H1 (cell line): ENCODE measurements at regions not wholly inside any gene's neighbourhood (a gene's known extent, or its start where the extent isn't known, plus 50 kb on each side); places are given as distances from the start of the nearest gene placed in this dataset.
"Not testable (repeated sequence)": the region's sequence is repeated elsewhere in the genome, so short reads cannot be mapped to it uniquely, and the experiment has no call there.

Experiments used
- CTCF ChIA-PET: fragments of 300-600 bp; sonication (Branson Sonifier 250); formaldehyde crosslinking; loops from one replicate; lab custom pipeline; 2021; ENCODE audit not compliant: partially characterized antibody; lab: Charles Lee
- POLR2A ChIA-PET: fragments of 300-600 bp; sonication (Branson Sonifier 250); formaldehyde crosslinking; loops from one replicate; lab custom pipeline; 2021; ENCODE audit warnings: inconsistent platforms; ENCODE audit not compliant: partially characterized antibody; lab: Charles Lee
- DNase-seq, 2 experiments: peaks; one replicate each; pipeline versions ENCODE4 v3.0.0 to v3.0.0-alpha.2; 2010 to 2022; ENCODE audit warnings: low spot score in 2 of 2, low read depth in 1 of 2, mixed read lengths in 1 of 2
- FAIRE-seq: peaks from 2 replicates; lab custom pipeline; 2011; peaks lifted over from hg19 to GRCh38; lab: Jason Lieb, UNC
- H2AFZ ChIP-seq: 2 replicates; pipeline ENCODE4 v1.8.1; 2012; ENCODE audit warnings: low read length, inconsistent platforms
- H2AK5ac ChIP-seq: 2 replicates; pipeline ENCODE4 v1.6.1; 2013; ENCODE audit warnings: low read depth, low read length
- H2BK120ac ChIP-seq: replicated peaks from 2 replicates; pipeline ENCODE3; 2013; ENCODE audit warnings: low read depth, low read length, inconsistent platforms
- H2BK12ac ChIP-seq: 2 replicates; pipeline ENCODE4 v1.6.1; 2013; ENCODE audit warnings: low read depth, low read length
- H2BK15ac ChIP-seq: 2 replicates; pipeline ENCODE4 v1.6.1; 2013; ENCODE audit warnings: low read length
- H2BK20ac ChIP-seq: 2 replicates; pipeline ENCODE4 v1.6.1; 2013; ENCODE audit warnings: low read length
- H2BK5ac ChIP-seq: 2 replicates; pipeline ENCODE4 v1.6.1; 2013; ENCODE audit warnings: low read depth, low read length
- H3K14ac ChIP-seq: 2 replicates; pipeline ENCODE4 v1.6.1; 2013; ENCODE audit warnings: inconsistent platforms; ENCODE audit not compliant: insufficient read length
- H3K18ac ChIP-seq: 2 replicates; pipeline ENCODE4 v1.6.1; 2013; ENCODE audit warnings: low read length; ENCODE audit errors: extremely low read depth
- H3K23ac ChIP-seq: 2 replicates; pipeline ENCODE4 v1.6.1; 2013; ENCODE audit warnings: inconsistent platforms; ENCODE audit not compliant: insufficient read length
- H3K23me2 ChIP-seq: 2 replicates; pipeline ENCODE4 v1.6.1; 2013; ENCODE audit warnings: low read depth, low read length
- H3K27ac ChIP-seq: 2 replicates; pipeline ENCODE4 v1.6.1; 2011; ENCODE audit warnings: low read depth, low read length, inconsistent platforms
- H3K27me3 ChIP-seq, 4 experiments: replicated peaks in 1 of 4; 1 replicate in 1 of 4; 2 replicates in 3 of 4; pipeline versions ENCODE4 v1.6.1 to v1.8.1; 2011 to 2013; ENCODE audit warnings: low read length in 3 of 4, mild to moderate bottlenecking in 3 of 4, inconsistent platforms in 2 of 4, mixed read lengths in 2 of 4, moderate library complexity in 1 of 4; ENCODE audit not compliant: control insufficient read depth in 3 of 4, insufficient read depth in 3 of 4; ENCODE audit errors: extremely low read depth in 1 of 4
- H3K36me3 ChIP-seq, 4 experiments: 2 replicates each; pipeline versions ENCODE4 v1.6.1 to v1.8.1; 2011 to 2013; ENCODE audit warnings: mild to moderate bottlenecking in 4 of 4, low read length in 3 of 4, moderate library complexity in 2 of 4, control low read depth in 1 of 4, inconsistent platforms in 1 of 4; ENCODE audit not compliant: insufficient read depth in 4 of 4, control insufficient read depth in 2 of 4
- H3K4ac ChIP-seq: replicated peaks from 2 replicates; pipeline ENCODE3; 2013; ENCODE audit warnings: low read length, low read depth, mixed read lengths, inconsistent platforms; ENCODE audit not compliant: insufficient read length
- H3K4me1 ChIP-seq, 4 experiments: replicated peaks in 1 of 4; 1 replicate in 1 of 4; 2 replicates in 3 of 4; pipeline versions ENCODE4 v1.6.1 to v1.8.1; 2011 to 2013; ENCODE audit warnings: low read length in 3 of 4, inconsistent platforms in 2 of 4, mixed read lengths in 1 of 4; ENCODE audit not compliant: insufficient read depth in 4 of 4, control insufficient read depth in 3 of 4
- H3K4me2 ChIP-seq, 2 experiments: 2 replicates each; pipeline versions ENCODE4 v1.6.1 to v1.8.1; 2011 to 2013; ENCODE audit warnings: low read depth in 2 of 2, low read length in 2 of 2, control low read depth in 1 of 2, inconsistent platforms in 1 of 2, mild to moderate bottlenecking in 1 of 2; ENCODE audit not compliant: insufficient read depth in 1 of 2
- H3K4me3 ChIP-seq, 4 experiments: fragments of 200-600, 300-600 bp in 1 of 4; sonication (generic), shearing (Covaris generic), sonication (Bioruptor Twin) in 1 of 4; 2 replicates each; pipeline versions ENCODE4 v1.5.1 to v1.8.1; 2011 to 2016; ENCODE audit warnings: low read length in 4 of 4, low read depth in 3 of 4, control low read depth in 2 of 4, inconsistent platforms in 2 of 4, mild to moderate bottlenecking in 2 of 4, mixed read lengths in 1 of 4, moderate library complexity in 1 of 4; ENCODE audit not compliant: insufficient read depth in 2 of 4; ENCODE audit errors: extremely low read depth in 1 of 4
- H3K56ac ChIP-seq: replicated peaks from 2 replicates; pipeline ENCODE3; 2013; ENCODE audit warnings: low read depth, mild to moderate bottlenecking, mixed read lengths, low read length, inconsistent platforms; ENCODE audit not compliant: insufficient read length
- H3K79me1 ChIP-seq: 2 replicates; pipeline ENCODE4 v1.6.1; 2013; ENCODE audit warnings: low read depth, low read length, control low read depth
- H3K79me2 ChIP-seq, 2 experiments: 2 replicates each; pipeline versions ENCODE4 v1.6.1 to v1.8.1; 2012 to 2013; ENCODE audit warnings: low read length in 2 of 2, mild to moderate bottlenecking in 2 of 2, inconsistent platforms in 1 of 2; ENCODE audit not compliant: insufficient read depth in 2 of 2, control insufficient read depth in 1 of 2
- H3K9ac ChIP-seq, 4 experiments: replicated peaks in 1 of 4; 1 replicate in 1 of 4; 2 replicates in 3 of 4; pipeline versions ENCODE4 v1.6.1 to v1.8.1; 2011 to 2013; ENCODE audit warnings: low read depth in 3 of 4, low read length in 3 of 4, control low read depth in 2 of 4, mild to moderate bottlenecking in 2 of 4, moderate library complexity in 2 of 4, inconsistent platforms in 1 of 4; ENCODE audit errors: extremely low read depth in 1 of 4
- H3K9me3 ChIP-seq, 2 experiments: 2 replicates each; pipeline versions ENCODE4 v1.6.1 to v1.8.1; 2012 to 2013; ENCODE audit warnings: mild to moderate bottlenecking in 2 of 2, moderate library complexity in 2 of 2, control low read depth in 1 of 2, inconsistent platforms in 1 of 2, low read depth in 1 of 2, low read length in 1 of 2, mixed read lengths in 1 of 2; ENCODE audit not compliant: insufficient read depth in 2 of 2
- H4K20me1 ChIP-seq, 2 experiments: replicated peaks in 1 of 2; 2 replicates each; pipeline versions ENCODE3 to v1.8.1; 2011 to 2013; ENCODE audit warnings: inconsistent platforms in 2 of 2, low read length in 2 of 2, mild to moderate bottlenecking in 1 of 2; ENCODE audit not compliant: insufficient read depth in 2 of 2, control insufficient read depth in 1 of 2
- H4K5ac ChIP-seq: 2 replicates; pipeline ENCODE4 v1.6.1; 2013; ENCODE audit warnings: low read length, low read depth, mixed read lengths, inconsistent platforms; ENCODE audit not compliant: insufficient read length
- H4K8ac ChIP-seq: 2 replicates; pipeline ENCODE4 v1.8.0; 2013; ENCODE audit warnings: mild to moderate bottlenecking, moderate library complexity, low read length, inconsistent platforms; ENCODE audit not compliant: insufficient read depth; ENCODE audit errors: extremely low read depth
- H4K91ac ChIP-seq: replicated peaks from 2 replicates; pipeline ENCODE3; 2013; ENCODE audit warnings: low read length, mixed read lengths, inconsistent platforms; ENCODE audit not compliant: insufficient read length
- WGBS, 2 experiments: shearing (Covaris generic) in 1 of 2; methylation state at CpG; one replicate each; pipeline versions ENCODE4 v1.1.6 to v1.1.7; 2013 to 2015; ENCODE audit warnings: low lambda C conversion rate in 2 of 2, mixed read lengths in 2 of 2, inconsistent platforms in 1 of 2, low coverage in 1 of 2, missing lambda C conversion rate in 1 of 2; ENCODE audit not compliant: insufficient replicate concordance in 2 of 2, insufficient coverage in 1 of 2, insufficient read length in 1 of 2; ENCODE audit errors: extremely low coverage in 1 of 2, missing lambda C conversion rate in 1 of 2; 5-methylcytosine and 5-hydroxymethylcytosine counted together

GRCh38 chr1:146618582-146618981 lies 319.5 kb upstream of the NBPF12 start:
- POLR2A ChIA-PET, FAIRE-seq, CTCF ChIA-PET: not testable (repeated sequence)

DNA sequence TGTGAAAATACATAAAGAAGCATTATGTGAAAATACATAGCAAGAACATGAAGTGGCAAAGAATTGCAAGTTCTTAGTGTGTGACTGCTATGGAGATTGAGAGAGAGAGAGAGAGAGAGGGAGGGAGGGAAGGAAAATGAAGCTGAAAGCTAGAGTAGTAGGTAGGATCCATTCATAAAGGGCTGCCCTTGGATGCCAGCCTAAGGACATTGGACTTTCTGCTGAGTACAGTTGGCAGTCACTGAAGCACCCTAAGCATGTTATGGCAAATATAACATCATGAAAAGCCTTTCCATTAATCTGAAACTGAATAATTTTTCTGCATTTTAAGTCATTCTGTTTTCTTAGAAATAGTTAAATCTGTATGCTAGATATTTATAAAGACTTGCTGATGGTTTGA lies 333.4 kb upstream of the NBPF12 start:
- H2AFZ ChIP-seq, H3K9me3 ChIP-seq, H2BK20ac ChIP-seq, POLR2A ChIA-PET, H3K18ac ChIP-seq, H3K9ac ChIP-seq, H4K5ac ChIP-seq, H2BK12ac ChIP-seq, H3K4me3 ChIP-seq, H3K56ac ChIP-seq, H2AK5ac ChIP-seq, H3K79me1 ChIP-seq, H3K4me2 ChIP-seq, H4K8ac ChIP-seq, H3K14ac ChIP-seq, H3K4ac ChIP-seq, H2BK5ac ChIP-seq, H3K4me1 ChIP-seq, H3K27ac ChIP-seq, H3K27me3 ChIP-seq, H4K20me1 ChIP-seq, H3K79me2 ChIP-seq, CTCF ChIA-PET, H4K91ac ChIP-seq, FAIRE-seq, H2BK15ac ChIP-seq, H3K36me3 ChIP-seq, H3K23ac ChIP-seq, DNase-seq, H2BK120ac ChIP-seq, H3K23me2 ChIP-seq: not testable (repeated sequence)

More at GRCh38 chr1:146618582-146618981, 319.5 kb upstream of the NBPF12 start:
- H3K4me1 ChIP-seq, H3K79me2 ChIP-seq, H2BK15ac ChIP-seq, DNase-seq, H3K4me3 ChIP-seq, H3K9ac ChIP-seq, H3K79me1 ChIP-seq, H2AFZ ChIP-seq, H4K8ac ChIP-seq, H3K56ac ChIP-seq, H4K5ac ChIP-seq, H3K36me3 ChIP-seq, H3K4me2 ChIP-seq, H3K23ac ChIP-seq, H2BK12ac ChIP-seq, H4K20me1 ChIP-seq, H2BK120ac ChIP-seq, H3K27me3 ChIP-seq, H3K9me3 ChIP-seq, H2AK5ac ChIP-seq, H3K27ac ChIP-seq, H3K23me2 ChIP-seq, H2BK5ac ChIP-seq, H3K4ac ChIP-seq, H3K18ac ChIP-seq, H2BK20ac ChIP-seq, H4K91ac ChIP-seq, H3K14ac ChIP-seq: not testable (repeated sequence)
- WGBS, 2 experiments = 83% methylated on average over 2 of the region's 4 CpGs; no CpG with 5 or more reads in 1 of the 2 experiments
